ENCODE measurements at regions not wholly inside any gene's neighbourhood (a gene's known extent, or its start where the extent isn't known, plus 50 kb on each side); places are given as distances from the start of the nearest gene placed in this dataset.

DNA sequence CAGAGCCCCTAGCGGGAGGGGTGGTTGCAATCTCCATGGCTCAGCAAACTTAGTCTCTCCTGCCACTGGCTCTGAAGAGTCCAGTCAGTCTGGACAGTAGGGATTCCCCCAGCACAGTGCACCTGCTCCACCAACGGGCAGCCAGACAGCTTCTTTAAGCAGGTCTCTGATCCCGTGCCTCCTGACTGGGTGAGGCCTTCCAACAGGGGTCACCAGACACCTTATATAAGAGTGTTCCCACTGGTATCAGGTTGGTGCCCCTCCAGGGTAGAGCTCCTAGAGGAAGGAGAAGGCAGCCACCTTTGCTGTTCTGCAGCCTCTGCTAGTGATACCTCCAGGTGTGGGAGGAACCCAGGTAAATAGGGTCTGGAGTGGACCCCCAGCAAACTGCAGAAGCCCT lies 1393.4 kb downstream of the STIM2 start:
- no peak for TF ChIP-seq POLR2A (IDR thresholded peaks at IDR 0.05)
- TF ChIP-seq, protein P1, sequence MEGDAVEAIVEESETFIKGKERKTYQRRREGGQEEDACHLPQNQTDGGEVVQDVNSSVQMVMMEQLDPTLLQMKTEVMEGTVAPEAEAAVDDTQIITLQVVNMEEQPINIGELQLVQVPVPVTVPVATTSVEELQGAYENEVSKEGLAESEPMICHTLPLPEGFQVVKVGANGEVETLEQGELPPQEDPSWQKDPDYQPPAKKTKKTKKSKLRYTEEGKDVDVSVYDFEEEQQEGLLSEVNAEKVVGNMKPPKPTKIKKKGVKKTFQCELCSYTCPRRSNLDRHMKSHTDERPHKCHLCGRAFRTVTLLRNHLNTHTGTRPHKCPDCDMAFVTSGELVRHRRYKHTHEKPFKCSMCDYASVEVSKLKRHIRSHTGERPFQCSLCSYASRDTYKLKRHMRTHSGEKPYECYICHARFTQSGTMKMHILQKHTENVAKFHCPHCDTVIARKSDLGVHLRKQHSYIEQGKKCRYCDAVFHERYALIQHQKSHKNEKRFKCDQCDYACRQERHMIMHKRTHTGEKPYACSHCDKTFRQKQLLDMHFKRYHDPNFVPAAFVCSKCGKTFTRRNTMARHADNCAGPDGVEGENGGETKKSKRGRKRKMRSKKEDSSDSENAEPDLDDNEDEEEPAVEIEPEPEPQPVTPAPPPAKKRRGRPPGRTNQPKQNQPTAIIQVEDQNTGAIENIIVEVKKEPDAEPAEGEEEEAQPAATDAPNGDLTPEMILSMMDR (IDR thresholded peaks at IDR 0.05) = no peak

Measured in heart left ventricle (tissue), 13 donors.